HG03280 (cell line): ENCODE measurements at regions not wholly inside any gene's neighbourhood (a gene's known extent, or its start where the extent isn't known, plus 50 kb on each side); places are given as distances from the start of the nearest gene placed in this dataset.

Source experiments
- ATAC-seq: cut with Tn5 transposase; IDR thresholded peaks from one replicate; pipeline ENCODE4 v1.9.1; 2021; ENCODE audit warnings: mild to moderate bottlenecking, moderate library complexity; ENCODE audit not compliant: unreplicated experiment

GRCh38 chr9:16959391-16959790 is 88.9 kb upstream of the BNC2 start:
- ATAC-seq: no peak

GRCh38 chr9:16954040-16954439 is 83.6 kb upstream of the BNC2 start:
- ATAC-seq: no peak

GRCh38 chr9:16951502-16951901 is 81.0 kb upstream of the BNC2 start:
- ATAC-seq: no peak

- no peak for ATAC-seq
Observed at GRCh38 chr9:16950051-16950450, 79.6 kb upstream of the BNC2 start.

GRCh38 chr9:16930578-16930977 is 60.1 kb upstream of the BNC2 start:
- ATAC-seq: no peak

GRCh38 chr9:16928179-16928945 is 57.9 kb upstream of the BNC2 start:
- no peak for ATAC-seq

- ATAC-seq: no peak
Observed at GRCh38 chr9:16925426-16925825, 55.0 kb upstream of the BNC2 start.

GRCh38 chr9:16924311-16924915 is 53.9 kb upstream of the BNC2 start:
- no peak for ATAC-seq

- ATAC-seq: no peak
Observed at GRCh38 chr9:16921855-16922254, 51.4 kb upstream of the BNC2 start.
